LNCAP (cell line): ENCODE measurements at regions not wholly inside any gene's neighbourhood (a gene's known extent, or its start where the extent isn't known, plus 50 kb on each side); places are given as distances from the start of the nearest gene placed in this dataset.

Source experiments
- TF ChIP-seq, protein P1 (sequence below): fragments of 450-650 bp; IDR thresholded peaks from 2 replicates; pipeline ENCODE4 v1.5.1; 2017; ENCODE audit warnings: mild to moderate bottlenecking

DNA sequence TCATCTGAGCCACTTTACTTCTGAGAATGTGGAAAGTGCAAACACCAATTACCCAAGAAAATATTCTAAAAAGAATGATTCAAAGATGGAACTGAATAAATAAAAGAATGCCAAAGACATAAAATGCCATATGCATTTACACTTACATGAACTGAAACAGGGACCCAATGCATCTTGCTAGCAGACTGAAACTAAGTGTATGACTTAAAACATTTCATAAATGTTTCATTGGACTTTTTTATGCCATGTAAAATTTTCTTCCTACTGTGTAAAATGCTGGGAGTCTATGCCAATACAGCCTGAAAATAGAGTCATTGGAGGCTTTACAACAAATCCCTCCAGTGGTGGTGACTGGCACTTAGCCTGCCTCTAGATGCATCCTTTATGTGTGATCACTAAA is 735.1 kb upstream of the CCDC54 start:
- TF ChIP-seq, protein P1, sequence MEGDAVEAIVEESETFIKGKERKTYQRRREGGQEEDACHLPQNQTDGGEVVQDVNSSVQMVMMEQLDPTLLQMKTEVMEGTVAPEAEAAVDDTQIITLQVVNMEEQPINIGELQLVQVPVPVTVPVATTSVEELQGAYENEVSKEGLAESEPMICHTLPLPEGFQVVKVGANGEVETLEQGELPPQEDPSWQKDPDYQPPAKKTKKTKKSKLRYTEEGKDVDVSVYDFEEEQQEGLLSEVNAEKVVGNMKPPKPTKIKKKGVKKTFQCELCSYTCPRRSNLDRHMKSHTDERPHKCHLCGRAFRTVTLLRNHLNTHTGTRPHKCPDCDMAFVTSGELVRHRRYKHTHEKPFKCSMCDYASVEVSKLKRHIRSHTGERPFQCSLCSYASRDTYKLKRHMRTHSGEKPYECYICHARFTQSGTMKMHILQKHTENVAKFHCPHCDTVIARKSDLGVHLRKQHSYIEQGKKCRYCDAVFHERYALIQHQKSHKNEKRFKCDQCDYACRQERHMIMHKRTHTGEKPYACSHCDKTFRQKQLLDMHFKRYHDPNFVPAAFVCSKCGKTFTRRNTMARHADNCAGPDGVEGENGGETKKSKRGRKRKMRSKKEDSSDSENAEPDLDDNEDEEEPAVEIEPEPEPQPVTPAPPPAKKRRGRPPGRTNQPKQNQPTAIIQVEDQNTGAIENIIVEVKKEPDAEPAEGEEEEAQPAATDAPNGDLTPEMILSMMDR: no peak

DNA sequence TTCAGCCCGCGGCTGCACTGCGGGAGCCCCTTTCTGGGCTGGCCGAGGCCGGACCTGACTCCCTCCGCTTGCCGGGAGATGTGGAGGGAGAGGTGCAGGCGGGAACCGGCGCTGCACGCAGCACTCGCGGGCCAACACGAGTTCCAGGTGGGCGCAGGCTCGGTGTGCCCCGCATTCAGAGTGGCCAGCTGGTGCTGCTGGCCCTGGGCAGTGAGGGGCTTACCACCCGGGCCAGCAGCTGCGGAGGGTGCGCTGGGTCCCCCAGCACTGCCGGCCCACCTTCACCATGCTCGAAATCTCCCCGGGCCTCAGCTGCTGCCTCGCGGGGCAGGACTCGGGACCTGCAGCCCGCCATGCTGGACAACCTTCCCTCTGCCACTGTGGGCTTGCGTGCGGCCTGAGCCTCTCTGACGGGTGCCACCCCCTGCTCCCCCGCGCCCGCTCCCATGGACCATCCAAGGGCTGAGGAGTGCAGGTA is 733.5 kb upstream of the CCDC54 start:
- TF ChIP-seq, protein P1: no peak

DNA sequence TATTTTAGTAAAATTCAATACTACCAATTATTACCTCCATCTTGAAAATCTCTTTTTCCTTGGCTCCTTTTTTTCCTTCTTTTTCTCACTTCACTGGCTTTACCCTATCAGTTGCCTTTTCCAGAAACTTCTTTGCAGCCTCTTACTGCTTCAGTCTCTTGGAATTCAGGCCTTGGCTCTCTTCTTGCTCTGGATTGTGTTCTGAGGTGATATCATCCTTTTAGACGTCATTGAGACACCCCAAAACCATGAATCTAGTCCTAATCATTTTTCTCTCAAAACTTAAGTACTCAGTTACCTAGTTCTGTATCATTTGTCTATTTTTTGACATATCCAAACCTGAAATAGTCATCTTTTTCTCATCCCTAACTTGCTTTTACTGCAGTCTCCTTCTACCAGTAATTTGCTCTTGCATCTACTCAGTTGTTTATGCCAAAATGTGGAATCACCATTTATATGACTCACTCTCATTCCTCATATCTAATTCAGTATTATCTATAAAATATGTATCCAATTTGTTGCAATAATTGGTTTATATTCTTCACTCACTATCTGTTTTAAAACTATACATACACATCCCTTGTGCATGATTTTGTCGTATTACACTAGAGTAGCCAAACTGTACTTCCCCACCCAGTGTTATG is 703.2 kb upstream of the CCDC54 start:
- TF ChIP-seq, protein P1: no peak

DNA sequence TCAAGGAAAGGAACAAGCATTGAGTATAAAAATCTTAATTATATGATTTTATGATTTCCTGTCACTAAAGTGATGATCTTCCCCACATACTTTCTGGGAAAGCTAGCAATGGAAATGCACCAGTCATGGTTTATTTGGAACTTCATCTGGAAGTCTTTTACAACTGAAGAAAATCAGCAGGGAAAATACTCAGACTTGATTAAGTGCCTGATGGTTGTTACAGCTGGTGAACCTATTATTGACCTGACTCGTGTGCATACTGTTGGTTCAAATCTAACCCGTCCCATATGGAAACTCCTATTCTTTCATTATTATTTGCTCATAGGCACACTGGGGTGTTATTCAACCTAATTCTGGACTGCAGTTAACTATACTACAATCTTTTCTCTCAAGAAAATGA is 701.8 kb upstream of the CCDC54 start:
- TF ChIP-seq, protein P1: no peak

DNA sequence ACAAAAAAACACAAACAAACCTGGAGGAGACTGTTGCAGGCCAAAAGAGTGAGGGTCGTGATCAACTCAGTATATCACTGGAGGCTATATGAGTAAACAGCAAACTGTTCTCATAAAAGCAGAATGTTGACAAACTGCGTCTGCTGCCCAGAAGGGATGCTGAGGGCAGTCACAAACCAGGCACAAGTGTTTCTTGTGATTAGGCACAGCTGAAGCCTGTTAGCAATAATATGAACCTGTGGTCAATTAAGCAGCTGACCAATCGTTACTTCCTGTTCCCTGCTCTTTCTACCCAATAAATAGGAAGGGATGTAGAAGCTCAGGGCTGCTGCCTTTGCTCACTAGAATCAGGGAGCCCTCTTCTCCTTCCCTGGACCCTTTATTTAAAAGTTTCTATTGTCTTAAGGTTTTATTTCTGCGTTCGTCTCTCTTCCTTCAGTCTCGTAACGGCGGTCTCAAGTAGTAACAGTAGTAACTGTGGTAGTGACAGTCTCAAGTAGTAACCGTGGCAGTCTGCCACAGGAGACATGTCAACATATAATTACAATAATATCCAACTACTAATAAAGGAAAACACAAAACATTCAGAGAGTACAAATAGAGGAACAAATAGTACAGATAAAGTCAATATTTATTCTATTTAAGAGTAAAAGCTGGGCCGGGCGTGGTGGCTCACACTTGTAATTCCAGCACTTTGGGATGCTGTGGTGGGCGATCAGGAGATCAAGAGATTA is 698.4 kb upstream of the CCDC54 start:
- TF ChIP-seq, protein P1: no peak

DNA sequence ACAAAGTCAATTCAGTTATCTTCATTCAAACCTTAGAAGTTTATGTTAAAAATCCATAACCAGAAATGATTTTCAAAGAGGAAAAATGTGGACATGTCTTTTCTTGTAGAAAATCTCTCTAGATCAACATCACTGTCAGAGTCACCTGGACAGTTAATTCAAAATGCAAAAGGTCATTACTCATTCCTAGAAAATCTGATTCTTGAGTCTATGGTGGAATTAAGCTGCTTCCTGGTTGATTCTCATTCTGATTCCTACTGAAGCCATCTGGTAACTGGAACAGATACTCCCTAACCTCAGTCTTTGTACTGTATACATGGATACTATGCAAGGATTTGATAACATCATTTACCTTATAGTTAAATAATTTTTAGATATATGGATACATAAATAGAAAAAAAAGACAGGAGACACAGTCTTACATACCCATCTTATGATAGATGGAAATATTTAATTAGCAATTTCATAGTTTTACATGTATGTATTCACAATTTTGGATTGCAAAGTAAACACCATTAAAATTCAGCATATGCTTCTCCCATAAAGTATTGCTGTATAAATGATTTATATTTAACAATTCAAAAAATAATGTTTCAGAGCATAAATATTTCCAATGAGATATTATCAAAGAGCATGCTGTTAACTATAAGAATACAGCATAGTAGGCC is 693.2 kb upstream of the CCDC54 start:
- TF ChIP-seq, protein P1: no peak

DNA sequence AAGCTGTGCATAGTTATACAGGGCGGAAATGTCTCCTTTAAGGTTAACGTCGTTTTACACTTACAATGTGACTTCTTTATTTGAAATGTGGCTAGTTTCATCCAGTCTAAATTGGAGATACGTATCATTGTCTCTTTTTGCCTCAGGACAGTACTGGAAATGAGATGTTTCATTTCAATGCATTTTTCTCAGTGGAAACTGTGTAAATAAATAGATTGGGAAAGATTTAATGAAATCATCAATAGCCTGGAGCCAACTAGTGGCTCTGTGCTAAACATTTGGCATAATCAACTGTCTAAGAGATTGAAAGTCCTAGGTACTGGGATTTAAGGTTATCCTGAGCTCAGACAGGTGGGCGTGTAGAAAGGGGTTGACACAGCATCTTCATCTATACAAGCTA is 691.5 kb upstream of the CCDC54 start:
- TF ChIP-seq, protein P1: no peak
